H9 (cell line): ENCODE measurements at regions not wholly inside any gene's neighbourhood (a gene's known extent, or its start where the extent isn't known, plus 50 kb on each side); places are given as distances from the start of the nearest gene placed in this dataset.

ENCODE experiments used
- DNase-seq: peaks from one replicate; pipeline ENCODE4 v3.0.0-alpha.2; 2017
- H2AFZ ChIP-seq: one replicate; pipeline ENCODE4 v1.6.1; 2013; ENCODE audit warnings: mild to moderate bottlenecking, low read length, control low read depth, moderate library complexity
- H2AK5ac ChIP-seq: 2 replicates; pipeline ENCODE4 v1.6.1; 2013; ENCODE audit warnings: low read length, control low read depth, mixed read lengths; ENCODE audit not compliant: insufficient read length
- H2BK120ac ChIP-seq: one replicate; pipeline ENCODE4 v1.6.1; 2013; ENCODE audit warnings: low read depth, mild to moderate bottlenecking, low read length, control low read depth, inconsistent platforms; ENCODE audit not compliant: poor library complexity, severe bottlenecking
- H2BK12ac ChIP-seq: 2 replicates; pipeline ENCODE4 v1.6.1; 2013; ENCODE audit warnings: low read length, control low read depth, mixed read lengths, low read depth; ENCODE audit not compliant: insufficient read length
- H2BK15ac ChIP-seq: 2 replicates; pipeline ENCODE4 v1.6.1; 2013; ENCODE audit warnings: low read depth, low read length, control low read depth
- H2BK20ac ChIP-seq: one replicate; pipeline ENCODE4 v1.6.1; 2013; ENCODE audit warnings: low read depth, mild to moderate bottlenecking, low read length, control low read depth, inconsistent platforms; ENCODE audit not compliant: poor library complexity, severe bottlenecking
- H2BK5ac ChIP-seq: 2 replicates; pipeline ENCODE4 v1.6.1; 2013; ENCODE audit warnings: low read length, control low read depth, mixed read lengths; ENCODE audit not compliant: insufficient read length
- H3K14ac ChIP-seq: 2 replicates; pipeline ENCODE4 v1.6.1; 2013; ENCODE audit warnings: low read length, control low read depth; ENCODE audit not compliant: insufficient read depth
- H3K18ac ChIP-seq: 2 replicates; pipeline ENCODE4 v1.6.1; 2013; ENCODE audit warnings: low read depth, mild to moderate bottlenecking, mixed read lengths, low read length, control low read depth; ENCODE audit not compliant: insufficient read length
- H3K23ac ChIP-seq: 2 replicates; pipeline ENCODE4 v1.6.1; 2013; ENCODE audit warnings: low read length, control low read depth, mixed read lengths, low read depth; ENCODE audit not compliant: insufficient read length
- H3K23me2 ChIP-seq: 2 replicates; pipeline ENCODE4 v1.6.1; 2013; ENCODE audit warnings: low read depth, mild to moderate bottlenecking, mixed read lengths, low read length, control low read depth; ENCODE audit not compliant: insufficient read length, poor library complexity, severe bottlenecking
- H3K27ac ChIP-seq: 2 replicates; pipeline ENCODE4 v1.5.1; 2013; ENCODE audit warnings: low read length, control low read depth, mixed read lengths, low read depth; ENCODE audit not compliant: insufficient read length
- H3K27me3 ChIP-seq: 2 replicates; pipeline ENCODE4 v1.6.1; 2013; ENCODE audit warnings: low read length, control low read depth, inconsistent platforms; ENCODE audit not compliant: insufficient read depth
- H3K4ac ChIP-seq: 2 replicates; pipeline ENCODE4 v1.6.1; 2013; ENCODE audit warnings: low read depth, mild to moderate bottlenecking, control low read depth, inconsistent platforms, low read length, moderate library complexity
- H3K4me1 ChIP-seq: 2 replicates; pipeline ENCODE4 v1.6.1; 2013; ENCODE audit warnings: low read length, control low read depth, inconsistent platforms; ENCODE audit not compliant: insufficient read depth
- H3K4me2 ChIP-seq: 2 replicates; pipeline ENCODE4 v1.6.1; 2013; ENCODE audit warnings: low read length, control low read depth, mixed read lengths; ENCODE audit not compliant: insufficient read length, insufficient read depth
- H3K56ac ChIP-seq: 2 replicates; pipeline ENCODE4 v1.6.1; 2013; ENCODE audit warnings: low read depth, mild to moderate bottlenecking, mixed read lengths, low read length, control low read depth; ENCODE audit not compliant: insufficient read length
- H3K79me1 ChIP-seq: 2 replicates; pipeline ENCODE4 v1.6.1; 2013; ENCODE audit warnings: low read depth, mild to moderate bottlenecking, moderate library complexity, low read length, control low read depth, inconsistent platforms; ENCODE audit not compliant: insufficient read depth, poor library complexity, severe bottlenecking
- H3K79me2 ChIP-seq: 2 replicates; pipeline ENCODE4 v1.6.1; 2013; ENCODE audit warnings: low read length, control low read depth, inconsistent platforms; ENCODE audit not compliant: insufficient read depth
- H3K9ac ChIP-seq: 2 replicates; pipeline ENCODE4 v1.6.1; 2013; ENCODE audit warnings: low read length, control low read depth, mixed read lengths; ENCODE audit not compliant: insufficient read length; ENCODE audit errors: extremely low read depth
- H3K9me3 ChIP-seq: one replicate; pipeline ENCODE4 v1.6.1; 2013; ENCODE audit warnings: low read depth, low read length, inconsistent platforms; ENCODE audit not compliant: control insufficient read depth
- H3T11ph ChIP-seq: one replicate; pipeline ENCODE4 v1.6.1; 2013; ENCODE audit warnings: mild to moderate bottlenecking, low read length, control low read depth, inconsistent platforms
- H4K20me1 ChIP-seq: one replicate; pipeline ENCODE4 v1.6.1; 2013; ENCODE audit not compliant: control insufficient read depth, insufficient read length, insufficient read depth
- H4K5ac ChIP-seq: 2 replicates; pipeline ENCODE4 v1.6.1; 2013; ENCODE audit warnings: low read depth, mild to moderate bottlenecking, mixed read lengths, low read length, control low read depth; ENCODE audit not compliant: insufficient read length
- H4K8ac ChIP-seq: replicated peaks from 2 replicates; pipeline ENCODE4 v1.6.1; 2013; ENCODE audit warnings: low read length, control low read depth, mixed read lengths, low read depth; ENCODE audit not compliant: insufficient read length
- H4K91ac ChIP-seq: 2 replicates; pipeline ENCODE4 v1.6.1; 2013; ENCODE audit warnings: low read depth, mild to moderate bottlenecking, moderate library complexity, mixed read lengths, low read length, control low read depth; ENCODE audit not compliant: insufficient read length
- H3K27ac Mint-ChIP-seq, 3 experiments: 2 replicates in 2 of 3; 3 replicates in 1 of 3; pipeline ENCODE4 v1.8.0; 2020 to 2021; ENCODE audit warnings: mixed read lengths in 3 of 3, mild to moderate bottlenecking in 1 of 3, moderate library complexity in 1 of 3
- H3K27me3 Mint-ChIP-seq: 2 replicates; pipeline ENCODE4 v1.8.0; 2021; ENCODE audit warnings: low read depth, mild to moderate bottlenecking, moderate library complexity, mixed read lengths
- H3K36me3 Mint-ChIP-seq, 3 experiments: 2 replicates in 2 of 3; 3 replicates in 1 of 3; pipeline ENCODE4 v1.8.0; 2020 to 2021; ENCODE audit warnings: low read depth in 3 of 3, mixed read lengths in 3 of 3; ENCODE audit not compliant: insufficient read depth in 1 of 3
- H3K4me1 Mint-ChIP-seq, 2 experiments: 2 replicates each; pipeline ENCODE4 v1.8.0; 2020; ENCODE audit warnings: mixed read lengths in 2 of 2
- H3K4me3 Mint-ChIP-seq, 2 experiments: 2 replicates in 1 of 2; 3 replicates in 1 of 2; pipeline ENCODE4 v1.8.0; 2020 to 2021; ENCODE audit warnings: mild to moderate bottlenecking in 2 of 2, mixed read lengths in 2 of 2, moderate library complexity in 1 of 2
- H3K9me3 Mint-ChIP-seq, 2 experiments: 2 replicates in 1 of 2; 3 replicates in 1 of 2; pipeline ENCODE4 v1.8.0; 2020; ENCODE audit warnings: mild to moderate bottlenecking in 2 of 2, mixed read lengths in 2 of 2, moderate library complexity in 1 of 2
- CTCF ChIP-seq: fragments of 200-600 bp; sonication (generic); conservative IDR thresholded peaks from 3 replicates; pipeline ENCODE4 v1.8.0; 2021; ENCODE audit warnings: antibody characterized with exemption, mild to moderate bottlenecking
- WGBS: extraction: QIAGEN DNeasy Blood & Tissue Kit; methylation state at CpG from one replicate; pipeline ENCODE4 v1.1.7; 2013; ENCODE audit warnings: missing lambda C conversion rate, low lambda C conversion rate, mixed read lengths; ENCODE audit not compliant: insufficient read length; ENCODE audit errors: extremely low coverage; 5-methylcytosine and 5-hydroxymethylcytosine counted together

- Histone ChIP-seq H3K27ac (no peak overlapping the region), H3K4me1 (no peaks in the 10 kb centered on the region), H3K23me2 (no peaks in the 10 kb centered on the region), H3K18ac (no peak overlapping the region), H3K23ac (no peak overlapping the region), H3K4ac (no peak overlapping the region), H2BK12ac (no peak overlapping the region), H3K9me3 (no peaks in the 10 kb centered on the region), H2BK20ac (no peak overlapping the region), H2AK5ac (no peak overlapping the region), H3K27me3 (no peaks in the 10 kb centered on the region), H2BK120ac (no peak overlapping the region), H4K5ac (no peak overlapping the region), H3K14ac (no peak overlapping the region), H3K79me1 (no peaks in the 10 kb centered on the region), H4K91ac (no peak overlapping the region), H3K79me2 (no peaks in the 10 kb centered on the region), H4K20me1 (no peaks in the 10 kb centered on the region), H3K9ac (no peak overlapping the region), H3K56ac (no peak overlapping the region), H2BK15ac (no peak overlapping the region), H2AFZ (no peak overlapping the region), H4K8ac (no peak overlapping the region), H3K4me2 (no peak overlapping the region), H2BK5ac (no peak overlapping the region), H3T11ph (no peak overlapping the region)
- Mint-ChIP-seq H3K4me1 (no peaks in the 10 kb centered on the region), H3K27me3 (no peaks in the 10 kb centered on the region), H3K36me3 (no peaks in the 10 kb centered on the region; a peak in 1 of 7 replicates), H3K4me3 (no peak overlapping the region), H3K27ac (no peak overlapping the region), H3K9me3 (peaks cover 0 to 5% of the 10 kb centered on the region in 2 experiments; a peak in 2 of 5 replicates)
- DNase-seq, result no peak
- WGBS, result no CpG with 5 or more reads among the region's 1 CpG
- TF ChIP-seq CTCF, result no peak
These were observed 269.6 kb downstream of the CEMIP2 start for GRCh38 chr9:71498691-71499090.
